H4 (cell line): ENCODE measurements at regions not wholly inside any gene's neighbourhood (a gene's known extent, or its start where the extent isn't known, plus 50 kb on each side); places are given as distances from the start of the nearest gene placed in this dataset.
"Not testable (repeated sequence)": the region's sequence is repeated elsewhere in the genome, so short reads cannot be mapped to it uniquely, and the experiment has no call there.

Experiments used
- DNase-seq: peaks from one replicate; pipeline ENCODE4 v3.0.0-alpha.2; 2015; ENCODE audit warnings: low spot score

- no peak for DNase-seq
Observed at GRCh38 chr5:82425591-82425990, 147.4 kb upstream of the RPS23 start.

- no peak for DNase-seq
Observed at GRCh38 chr5:82424211-82424610, 146.1 kb upstream of the RPS23 start.

- no peak for DNase-seq
Observed at GRCh38 chr5:82422751-82423181, 144.6 kb upstream of the RPS23 start.

- no peak for DNase-seq
Observed at GRCh38 chr5:82422001-82422740, 144.0 kb upstream of the RPS23 start.

GRCh38 chr5:82421119-82421518 lies 143.0 kb upstream of the RPS23 start:
- DNase-seq = peak; percentile 23

- DNase-seq = not testable (repeated sequence)
Observed at GRCh38 chr5:82420524-82420923, 142.4 kb upstream of the RPS23 start.

GRCh38 chr5:82419559-82420332 lies 141.6 kb upstream of the RPS23 start:
- DNase-seq = no peak

GRCh38 chr5:82418608-82418950 lies 140.4 kb upstream of the RPS23 start:
- DNase-seq = no peak

- no peak for DNase-seq
Observed at GRCh38 chr5:82417776-82418607, 139.8 kb upstream of the RPS23 start.

GRCh38 chr5:82416512-82416911 lies 138.4 kb upstream of the RPS23 start:
- no peak for DNase-seq

GRCh38 chr5:82414041-82414388 lies 135.9 kb upstream of the RPS23 start:
- DNase-seq = no peak

- DNase-seq = peak; percentile 86
Observed at GRCh38 chr5:82413302-82414040, 135.3 kb upstream of the RPS23 start.

- no peak for DNase-seq
Observed at GRCh38 chr5:82408033-82408432, 129.9 kb upstream of the RPS23 start.

- DNase-seq = peak; percentile 94
Observed at GRCh38 chr5:82406205-82406773, 128.1 kb upstream of the RPS23 start.

GRCh38 chr5:82405618-82406204 lies 127.6 kb upstream of the RPS23 start:
- peak; percentile 97 for DNase-seq

GRCh38 chr5:82405161-82405560 lies 127.0 kb upstream of the RPS23 start:
- peak; percentile 71 for DNase-seq

GRCh38 chr5:82404382-82404945 lies 126.3 kb upstream of the RPS23 start:
- no peak for DNase-seq

GRCh38 chr5:82403724-82404123 lies 125.6 kb upstream of the RPS23 start:
- DNase-seq = no peak

GRCh38 chr5:82403026-82403425 lies 124.9 kb upstream of the RPS23 start:
- DNase-seq = no peak

GRCh38 chr5:82399111-82399510 lies 121.0 kb upstream of the RPS23 start:
- DNase-seq = no peak
